ENCODE measurements at regions not wholly inside any gene's neighbourhood (a gene's known extent, or its start where the extent isn't known, plus 50 kb on each side); places are given as distances from the start of the nearest gene placed in this dataset.

- no peak for DNase-seq
Measured at GRCh38 chr6:120620900-120621299, 713.4 kb downstream of the TBC1D32 start.

GRCh38 chr6:120615238-120615637 is 719.0 kb downstream of the TBC1D32 start:
- no peak for DNase-seq

GRCh38 chr6:120614723-120615122 is 719.6 kb downstream of the TBC1D32 start:
- DNase-seq, result no peak

DNA sequence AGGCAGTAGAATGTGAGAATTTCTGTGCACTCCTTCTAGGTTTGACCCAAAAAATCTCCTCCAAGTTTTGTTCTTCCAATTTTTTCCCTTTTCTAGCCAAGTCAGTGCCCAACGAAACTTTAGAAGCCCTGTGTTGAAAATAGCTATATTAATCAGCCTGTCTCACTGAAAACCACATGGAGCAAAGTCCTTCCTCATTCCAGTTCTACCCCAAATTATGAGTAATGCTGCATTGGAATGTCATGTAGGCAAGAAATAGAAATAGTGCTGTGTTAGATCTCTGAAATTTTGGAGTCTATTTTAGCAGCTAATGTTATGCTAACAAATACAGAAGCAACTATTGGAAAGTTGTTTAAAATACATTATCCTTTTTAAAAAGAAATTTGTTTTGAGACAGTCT is 725.5 kb downstream of the TBC1D32 start:
- no peak for DNase-seq

DNA sequence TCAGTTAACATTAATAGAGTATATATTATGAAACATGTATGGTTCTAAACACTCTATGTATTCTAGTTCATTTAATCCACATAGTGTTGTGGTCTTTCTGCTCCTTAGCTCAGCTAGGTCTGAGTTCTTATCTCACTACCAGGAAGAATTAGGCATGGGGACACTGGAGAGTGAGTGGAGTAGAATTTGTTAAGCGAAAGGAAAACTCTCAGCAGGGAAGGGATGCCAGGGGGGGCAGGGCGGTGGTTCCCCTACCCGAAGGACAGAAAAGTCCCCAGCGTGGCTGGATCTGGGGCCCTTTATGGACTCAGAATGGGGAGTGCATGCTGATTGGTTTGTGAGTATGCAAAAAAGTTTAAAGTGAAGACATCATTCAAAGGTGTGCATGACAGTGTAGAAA is 727.5 kb downstream of the TBC1D32 start:
- no peak for DNase-seq

DNA sequence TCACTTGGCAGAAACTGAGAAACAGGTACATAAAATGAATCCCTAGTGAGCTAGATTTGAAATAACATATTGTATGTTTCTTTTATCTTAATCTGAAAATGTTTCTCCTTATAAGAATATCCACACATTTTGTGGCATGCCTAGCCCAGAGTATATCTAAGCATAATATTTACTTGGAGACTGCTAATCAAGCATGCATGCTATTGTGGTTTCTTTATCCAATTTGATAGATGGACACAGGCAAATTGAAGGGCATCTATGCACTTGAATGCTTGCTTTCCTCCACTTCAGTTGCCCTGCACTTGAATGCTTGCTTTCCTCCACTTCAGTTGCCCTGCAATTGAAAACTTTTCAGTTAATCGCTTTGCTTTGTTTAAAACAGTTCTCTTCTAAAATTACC is 729.8 kb downstream of the TBC1D32 start:
- DNase-seq, result no peak

DNA sequence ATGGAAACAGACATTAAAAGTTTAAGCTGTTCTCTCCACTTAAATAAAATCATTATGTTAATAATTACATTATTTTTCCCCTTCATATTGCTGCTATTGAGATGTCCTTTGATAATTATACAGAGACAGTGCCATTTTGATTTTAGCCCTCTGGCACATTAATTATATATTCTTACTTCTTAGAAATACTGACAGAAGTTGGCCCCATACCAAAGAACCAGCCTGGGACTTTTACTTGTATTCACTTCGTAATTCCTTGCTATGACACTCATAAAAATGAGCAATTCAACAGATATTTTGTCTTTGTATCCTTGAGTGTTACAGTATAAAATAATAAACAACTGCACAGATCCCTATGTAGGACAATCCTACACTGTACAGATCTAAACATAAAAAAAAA is 743.7 kb downstream of the TBC1D32 start:
- DNase-seq, result no peak

- no peak for DNase-seq
Measured at GRCh38 chr6:120588424-120588823, 745.9 kb downstream of the TBC1D32 start.

- DNase-seq, result no peak
Measured at GRCh38 chr6:120587381-120587780, 746.9 kb downstream of the TBC1D32 start.

GRCh38 chr6:120584111-120584760 is 750.0 kb downstream of the TBC1D32 start:
- no peak for DNase-seq

- DNase-seq, result no peak
Measured at GRCh38 chr6:120576061-120576460, 758.2 kb downstream of the TBC1D32 start.

DNA sequence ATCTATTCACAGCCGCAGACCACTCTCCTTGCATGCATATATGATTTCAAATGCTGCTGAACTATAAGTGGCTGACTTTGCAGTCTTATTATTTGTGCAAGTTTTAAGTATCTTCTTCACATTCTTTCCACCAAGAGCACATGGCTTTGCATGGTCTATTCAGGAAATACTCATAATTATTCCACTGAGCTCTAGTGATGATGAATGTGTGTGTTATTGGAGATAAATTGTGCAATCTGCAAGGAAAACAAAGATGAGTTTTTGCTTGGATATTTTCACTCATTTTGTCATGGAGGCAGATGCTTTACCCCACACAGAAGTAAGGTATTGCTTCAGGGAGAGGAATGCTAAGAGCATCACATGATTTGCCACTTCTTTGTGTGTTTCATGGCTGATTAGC is 764.6 kb downstream of the TBC1D32 start:
- DNase-seq, result no peak

- DNase-seq, result no peak
Measured at GRCh38 chr6:120564779-120565178, 769.5 kb downstream of the TBC1D32 start.

DNA sequence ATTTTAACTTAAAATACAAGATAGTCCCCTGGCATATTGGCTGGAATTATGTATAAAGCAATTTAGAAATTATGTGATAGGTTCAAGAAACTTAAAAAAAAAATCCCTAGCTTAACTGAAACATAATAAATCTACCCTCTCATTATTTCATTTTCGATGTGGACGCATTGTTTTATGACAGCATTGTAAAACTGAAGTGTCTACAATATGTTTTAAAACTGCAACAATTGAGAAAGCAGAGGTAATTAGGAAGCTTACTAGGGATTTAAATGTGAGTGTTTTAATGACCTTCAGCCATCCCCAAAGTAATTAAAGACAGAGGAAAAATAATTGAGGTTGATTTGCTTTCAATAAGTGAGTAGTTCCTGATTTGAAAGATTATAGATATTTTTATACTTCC is 776.0 kb downstream of the TBC1D32 start:
- no peak for DNase-seq

DNA sequence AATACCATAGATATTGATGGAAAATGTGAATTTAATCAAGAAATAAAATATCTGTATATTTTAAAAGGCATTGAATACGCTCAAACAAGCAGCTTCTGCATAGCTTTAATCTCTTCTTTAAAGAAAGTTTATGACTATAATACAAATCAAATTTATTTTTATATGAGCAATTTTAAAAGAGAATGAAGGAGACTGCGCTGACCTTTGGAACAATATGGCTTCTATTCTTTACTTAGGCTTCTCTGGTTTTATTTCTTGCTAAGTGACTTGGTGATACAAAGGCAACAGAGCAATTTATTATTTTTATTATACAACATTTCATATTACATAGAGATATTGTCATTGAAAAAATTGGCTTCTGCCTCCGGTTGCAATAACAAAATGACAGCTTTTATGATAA is 776.7 kb downstream of the TBC1D32 start:
- no peak for DNase-seq

GRCh38 chr6:120556491-120556890 is 777.8 kb downstream of the TBC1D32 start:
- DNase-seq, result no peak

- DNase-seq, result no peak
Measured at GRCh38 chr6:120553353-120553752, 780.9 kb downstream of the TBC1D32 start.

DNA sequence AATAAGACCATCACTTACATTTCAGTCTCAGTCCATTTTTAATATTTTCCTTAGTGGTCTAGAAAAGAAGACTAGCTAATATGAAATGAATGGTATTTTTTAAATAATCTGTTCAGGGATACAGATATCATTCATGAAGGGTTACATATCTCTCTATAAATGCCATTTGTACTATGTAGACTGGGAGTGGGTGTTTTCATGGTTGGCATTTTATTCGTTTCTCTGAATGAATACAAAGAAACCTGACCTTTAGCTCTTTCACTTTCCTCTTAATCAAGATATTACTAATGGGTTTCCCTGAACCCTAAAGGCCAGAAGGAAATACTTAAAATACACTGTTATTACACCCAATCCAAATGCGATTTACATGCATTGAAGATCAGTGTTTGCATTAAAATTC is 788.9 kb downstream of the TBC1D32 start:
- DNase-seq, result no peak

- no peak for DNase-seq
Measured at GRCh38 chr6:120534954-120535353, 799.3 kb downstream of the TBC1D32 start.

DNA sequence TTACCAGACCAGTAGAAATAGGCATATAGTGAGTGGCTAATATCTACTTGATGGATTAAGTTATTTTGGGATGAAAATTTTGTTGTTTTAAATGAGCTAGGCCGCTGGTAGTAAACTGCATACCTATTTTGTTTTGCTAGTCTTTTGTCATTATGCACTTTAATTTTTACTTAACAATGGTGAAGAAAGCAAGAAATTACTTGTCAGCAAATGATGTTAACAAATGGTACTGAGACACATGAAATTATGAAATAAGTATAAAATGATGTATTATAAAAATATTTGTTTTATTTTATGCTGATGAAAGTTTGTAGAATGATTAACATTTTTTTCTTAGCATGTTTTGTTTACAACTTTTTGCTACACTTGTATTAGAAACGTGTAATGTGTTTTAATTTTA is 807.7 kb downstream of the TBC1D32 start:
- no peak for DNase-seq

DNA sequence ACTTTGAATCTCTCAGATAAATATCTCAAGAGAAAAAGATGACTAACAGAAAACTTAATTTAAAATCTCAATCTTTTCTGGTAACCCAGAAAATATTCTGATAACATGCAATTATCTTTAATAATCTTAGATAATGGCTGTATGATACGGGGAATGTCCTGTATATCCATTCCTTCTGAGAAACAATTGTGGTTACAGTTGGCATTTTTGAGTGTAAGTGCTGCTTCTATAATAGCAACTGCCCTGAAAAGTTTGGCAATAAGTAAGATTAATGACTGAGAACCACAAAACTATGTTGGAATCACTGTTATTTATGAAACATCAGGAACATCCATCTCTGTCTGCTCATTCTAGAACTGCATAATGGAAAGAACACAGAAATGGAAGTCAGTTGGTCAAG is 819.7 kb downstream of the TBC1D32 start:
- DNase-seq, result no peak

GRCh38 chr6:120511712-120512111 is 822.6 kb downstream of the TBC1D32 start:
- no peak for DNase-seq

DNA sequence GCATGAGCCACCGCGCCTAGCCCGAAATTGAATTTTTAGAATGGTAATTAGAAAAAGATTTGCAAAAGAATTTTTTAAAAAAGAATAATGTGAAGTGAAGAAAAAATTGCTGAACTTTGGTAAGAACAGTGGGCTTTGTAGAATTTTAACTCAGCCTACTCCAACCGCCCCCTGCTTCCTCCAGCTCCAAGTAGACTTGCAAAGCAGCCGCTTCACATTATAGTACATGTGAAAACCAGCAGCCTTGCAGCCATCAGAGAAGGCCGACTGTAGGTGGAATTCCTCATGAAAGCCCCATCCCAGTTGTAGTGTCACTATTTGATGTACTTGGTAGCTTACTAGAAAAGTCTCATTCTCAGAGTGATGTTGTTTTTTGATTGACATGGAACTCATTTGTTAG is 835.6 kb downstream of the TBC1D32 start:
- DNase-seq, result no peak

- DNase-seq, result no peak
Measured at GRCh38 chr6:120496661-120497060, 837.6 kb downstream of the TBC1D32 start.

- DNase-seq, result no peak
Measured at GRCh38 chr6:120493505-120493904, 840.8 kb downstream of the TBC1D32 start.

DNA sequence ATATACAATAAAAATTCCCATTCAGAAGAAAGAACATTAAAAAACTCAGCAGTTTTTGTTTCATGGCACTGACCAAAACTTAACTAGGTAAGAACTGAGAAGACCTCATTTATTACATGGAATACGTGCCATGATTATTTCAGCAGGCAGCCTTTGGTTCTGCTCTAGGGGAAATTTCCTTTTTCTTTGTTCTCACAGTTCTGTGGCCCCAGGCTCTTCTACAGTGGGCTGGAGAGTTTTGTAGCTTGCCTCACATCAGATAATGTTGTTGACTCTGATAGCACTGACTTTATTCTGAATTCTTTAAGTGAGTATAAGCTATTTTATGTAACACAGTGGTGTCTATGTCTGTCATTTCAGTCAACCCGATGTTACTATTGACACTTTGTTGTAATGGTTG is 844.3 kb downstream of the TBC1D32 start:
- no peak for DNase-seq

Measured in activated effector memory CD4-positive, alpha-beta T cell treated with Interleukin-2 at 50 U/mL for 16 hours (primary cell).